ENCODE measurements at regions not wholly inside any gene's neighbourhood (a gene's known extent, or its start where the extent isn't known, plus 50 kb on each side); places are given as distances from the start of the nearest gene placed in this dataset.

DNA sequence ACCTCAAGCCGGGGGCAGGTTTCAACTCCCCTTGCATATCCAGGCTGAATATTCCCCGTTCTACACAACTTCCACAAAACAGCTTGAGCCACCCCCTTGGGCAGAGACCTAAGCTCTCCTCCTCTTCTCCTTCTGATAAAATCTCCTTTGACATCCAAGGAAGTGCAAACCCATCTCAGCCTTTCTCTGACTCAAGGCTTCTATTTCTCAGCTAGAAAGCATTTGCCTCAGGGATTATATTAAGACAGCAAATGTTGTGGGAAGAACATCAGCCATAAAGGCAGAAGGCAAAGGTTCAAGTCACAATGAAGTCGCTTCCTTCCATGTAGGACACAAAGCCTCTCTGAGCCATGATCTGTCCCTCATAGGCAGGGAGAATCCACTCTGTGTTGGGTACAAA, 386.6 kb upstream of the ARID1B start:
- DNase-seq: no peak
- in situ Hi-C loops (cut with HindIII; ENCODE audit: low pct_ligation_motif_present, low pct_unique_long_range_greater_than_20kb, low sequenced_read_pairs): no loop called here

DNA sequence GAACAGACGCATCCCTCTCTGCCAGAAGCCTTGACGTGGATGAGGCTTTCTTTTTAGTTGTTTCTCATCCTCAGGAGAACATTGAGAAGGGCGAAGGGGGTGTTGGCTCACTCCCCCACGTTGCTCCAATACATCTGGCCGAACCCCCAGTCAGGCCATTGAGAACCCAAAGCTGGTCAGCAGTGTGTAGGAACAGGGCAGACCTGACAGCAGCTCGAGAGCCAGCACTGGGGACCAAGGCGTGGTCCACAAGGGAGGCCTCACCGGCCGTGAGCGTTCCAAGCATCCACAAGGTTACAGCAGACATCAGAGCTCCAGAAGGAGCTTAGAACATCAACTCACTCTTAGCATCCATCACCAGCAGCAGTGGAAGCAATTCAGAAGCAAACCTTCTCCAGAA, 387.9 kb upstream of the ARID1B start:
- in situ Hi-C loops (cut with HindIII; ENCODE audit: low pct_ligation_motif_present, low pct_unique_long_range_greater_than_20kb, low sequenced_read_pairs): no loop called here
- DNase-seq: no peak

DNA sequence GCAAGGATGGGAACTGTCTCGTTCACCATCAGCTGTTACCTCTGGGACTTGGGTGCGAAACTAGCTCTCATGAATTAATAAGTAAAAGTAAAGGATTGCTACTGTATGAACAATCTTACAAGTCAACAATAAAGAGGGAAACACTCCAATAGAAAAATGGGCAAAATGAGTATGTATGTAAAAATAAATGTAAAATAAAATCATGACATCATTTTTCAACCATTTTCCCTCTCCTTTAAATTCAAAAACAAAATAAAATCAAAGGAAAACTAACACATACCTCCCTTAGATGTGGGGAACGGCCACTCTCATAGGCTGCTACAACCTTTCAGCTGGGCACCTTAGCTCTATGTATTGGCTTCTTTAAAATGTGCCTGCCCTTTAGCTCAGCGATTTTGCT, 389.7 kb upstream of the ARID1B start:
- no peak for DNase-seq
- in situ Hi-C loops (cut with HindIII; ENCODE audit: low pct_ligation_motif_present, low pct_unique_long_range_greater_than_20kb, low sequenced_read_pairs): no loop called here

GRCh38 chr6:156383059-156383458, 394.1 kb upstream of the ARID1B start:
- no peak for DNase-seq
- in situ Hi-C loops (cut with HindIII; ENCODE audit: low pct_ligation_motif_present, low pct_unique_long_range_greater_than_20kb, low sequenced_read_pairs): no loop called here

- in situ Hi-C loops (cut with HindIII; ENCODE audit: low pct_ligation_motif_present, low pct_unique_long_range_greater_than_20kb, low sequenced_read_pairs): no loop called here
- DNase-seq: no peak
These were observed 397.5 kb upstream of the ARID1B start for GRCh38 chr6:156379392-156380289.

DNA sequence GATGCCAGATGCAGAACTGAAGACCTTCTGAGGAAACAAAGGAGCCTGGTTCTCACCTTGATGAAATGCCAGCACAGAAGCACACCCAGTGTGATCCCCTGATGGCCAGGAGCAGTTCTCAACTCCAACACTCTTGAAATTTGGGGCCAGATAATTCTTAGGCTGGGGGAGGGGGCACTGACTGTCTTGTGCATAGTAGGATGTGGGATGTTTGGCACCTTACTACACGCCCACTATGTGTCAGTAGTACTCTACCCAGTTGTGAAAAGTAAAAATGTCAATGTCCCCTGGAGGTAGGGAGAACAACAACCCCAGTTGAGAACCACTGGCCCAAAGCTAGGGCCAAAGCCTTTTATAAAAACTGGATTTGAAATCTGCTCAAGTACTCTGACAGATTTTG, 398.3 kb upstream of the ARID1B start:
- in situ Hi-C loops (cut with HindIII; ENCODE audit: low pct_ligation_motif_present, low pct_unique_long_range_greater_than_20kb, low sequenced_read_pairs): no loop called here
- DNase-seq: no peak

GRCh38 chr6:156376091-156376490, 401.1 kb upstream of the ARID1B start:
- in situ Hi-C loops (cut with HindIII; ENCODE audit: low pct_ligation_motif_present, low pct_unique_long_range_greater_than_20kb, low sequenced_read_pairs): no loop called here
- DNase-seq: no peak

- in situ Hi-C loops (cut with HindIII; ENCODE audit: low pct_ligation_motif_present, low pct_unique_long_range_greater_than_20kb, low sequenced_read_pairs): no loop called here
- no peak for DNase-seq
These were observed 417.3 kb upstream of the ARID1B start for GRCh38 chr6:156359912-156360311.

GRCh38 chr6:156352861-156353260, 424.3 kb upstream of the ARID1B start:
- DNase-seq: no peak
- in situ Hi-C loops (cut with HindIII; ENCODE audit: low pct_ligation_motif_present, low pct_unique_long_range_greater_than_20kb, low sequenced_read_pairs): no loop called here

GRCh38 chr6:156351346-156351966, 425.7 kb upstream of the ARID1B start:
- DNase-seq: no peak
- in situ Hi-C loops (cut with HindIII; ENCODE audit: low pct_ligation_motif_present, low pct_unique_long_range_greater_than_20kb, low sequenced_read_pairs): no loop called here

DNA sequence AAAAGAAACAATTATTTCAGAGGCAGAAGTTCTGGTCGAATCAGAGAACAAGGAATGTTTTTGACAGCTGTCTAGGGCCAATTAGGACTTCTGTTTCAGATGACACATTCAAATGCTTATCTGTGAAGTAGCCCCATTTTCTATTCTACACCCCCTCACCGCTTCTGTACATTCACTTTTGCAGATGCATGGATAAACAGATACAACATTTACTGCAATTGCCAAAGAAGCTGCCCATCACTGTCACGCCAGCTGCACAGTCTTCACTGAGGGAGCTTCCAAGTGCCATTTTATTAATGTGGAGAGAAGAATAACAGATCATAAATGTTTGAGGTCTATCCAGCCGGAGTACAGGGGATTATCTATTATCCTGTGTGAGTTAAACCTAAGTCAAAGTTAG, 426.8 kb upstream of the ARID1B start:
- no peak for DNase-seq
- in situ Hi-C loops (cut with HindIII; ENCODE audit: low pct_ligation_motif_present, low pct_unique_long_range_greater_than_20kb, low sequenced_read_pairs): no loop called here

DNA sequence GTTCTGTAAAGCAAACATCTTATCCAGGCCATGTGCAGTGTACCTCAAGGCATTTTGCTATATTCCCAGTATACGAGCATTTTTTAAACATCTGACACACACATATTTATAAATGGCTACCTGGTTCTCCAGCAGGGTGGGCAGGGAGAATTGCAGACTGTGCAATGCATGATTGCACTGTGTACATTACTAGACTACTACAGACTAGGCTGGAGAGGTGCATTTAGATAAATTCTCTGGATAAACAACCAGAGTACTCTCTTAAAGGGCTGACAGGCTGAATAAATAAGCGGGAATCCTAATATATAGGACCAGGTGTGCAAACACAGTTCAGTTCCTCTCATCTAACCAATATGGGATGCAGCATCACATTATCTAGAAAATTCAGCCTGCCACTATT, 428.3 kb upstream of the ARID1B start:
- in situ Hi-C loops (cut with HindIII; ENCODE audit: low pct_ligation_motif_present, low pct_unique_long_range_greater_than_20kb, low sequenced_read_pairs): no loop called here

GRCh38 chr6:156348424-156348823, 428.8 kb upstream of the ARID1B start:
- no peak for DNase-seq
- in situ Hi-C loops (cut with HindIII; ENCODE audit: low pct_ligation_motif_present, low pct_unique_long_range_greater_than_20kb, low sequenced_read_pairs): no loop called here

More for the DNA sequence above, 428.3 kb upstream of the ARID1B start:
- DNase-seq: no peak

DNA sequence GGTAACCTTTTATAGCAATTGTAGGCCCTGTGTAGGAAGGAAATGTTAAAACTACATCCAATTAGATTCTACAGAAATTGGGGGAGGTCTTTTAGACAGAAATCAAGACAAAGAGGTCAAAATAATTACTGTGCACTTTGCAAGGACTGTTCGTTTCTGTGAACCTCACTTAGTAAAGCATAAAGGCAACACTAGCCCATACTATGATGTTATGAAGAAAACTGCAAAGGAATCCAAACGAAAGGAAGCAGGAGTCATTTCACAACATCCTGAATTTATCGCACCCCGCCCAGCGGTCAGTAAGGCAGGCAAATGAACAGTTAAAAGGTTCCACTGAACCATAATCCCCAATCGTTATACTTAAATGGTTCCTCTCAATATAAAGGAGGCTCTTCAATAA, 429.5 kb upstream of the ARID1B start:
- DNase-seq: no peak
- in situ Hi-C loops (cut with HindIII; ENCODE audit: low pct_ligation_motif_present, low pct_unique_long_range_greater_than_20kb, low sequenced_read_pairs): no loop called here

DNA sequence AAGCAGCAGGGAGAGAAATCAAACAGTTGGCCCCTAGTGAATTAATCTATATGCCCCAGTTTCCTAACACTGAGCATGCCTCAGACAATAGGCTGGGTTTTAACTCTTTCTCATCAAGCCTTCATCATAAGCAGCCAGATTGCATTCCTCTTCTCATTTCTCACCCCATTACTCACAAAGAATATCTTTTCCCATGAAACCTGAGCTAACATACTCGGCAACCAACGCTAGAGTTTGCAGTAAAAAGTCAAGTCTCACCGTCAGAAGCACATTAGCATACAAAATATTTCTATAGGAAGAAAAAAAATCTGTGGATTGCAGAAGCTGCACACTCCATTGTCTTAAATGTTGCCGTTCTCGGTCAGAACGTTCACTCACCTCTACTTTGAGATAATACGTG, 429.9 kb upstream of the ARID1B start:
- in situ Hi-C loops (cut with HindIII; ENCODE audit: low pct_ligation_motif_present, low pct_unique_long_range_greater_than_20kb, low sequenced_read_pairs): no loop called here
- DNase-seq: no peak

DNA sequence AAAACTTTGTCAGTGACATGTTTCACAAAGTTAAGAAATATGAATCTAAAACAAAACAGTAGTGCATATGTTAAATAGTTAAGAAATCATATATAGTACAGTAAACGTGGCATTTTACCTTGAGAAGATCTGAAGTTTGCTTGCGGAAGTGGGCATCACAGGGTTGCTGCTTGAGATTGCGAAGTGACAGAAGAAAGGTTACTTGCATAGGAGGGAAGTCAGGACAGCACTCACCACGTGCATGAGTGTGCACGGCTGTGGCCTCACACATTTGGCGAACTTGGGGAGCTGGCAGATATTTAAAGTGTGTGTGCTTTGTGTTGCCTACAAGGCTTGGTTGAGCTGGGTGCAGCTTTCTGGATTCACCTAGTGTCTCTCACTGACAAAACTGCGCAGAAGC, 431.5 kb upstream of the ARID1B start:
- no peak for DNase-seq
- in situ Hi-C loops (cut with HindIII; ENCODE audit: low pct_ligation_motif_present, low pct_unique_long_range_greater_than_20kb, low sequenced_read_pairs): no loop called here

DNA sequence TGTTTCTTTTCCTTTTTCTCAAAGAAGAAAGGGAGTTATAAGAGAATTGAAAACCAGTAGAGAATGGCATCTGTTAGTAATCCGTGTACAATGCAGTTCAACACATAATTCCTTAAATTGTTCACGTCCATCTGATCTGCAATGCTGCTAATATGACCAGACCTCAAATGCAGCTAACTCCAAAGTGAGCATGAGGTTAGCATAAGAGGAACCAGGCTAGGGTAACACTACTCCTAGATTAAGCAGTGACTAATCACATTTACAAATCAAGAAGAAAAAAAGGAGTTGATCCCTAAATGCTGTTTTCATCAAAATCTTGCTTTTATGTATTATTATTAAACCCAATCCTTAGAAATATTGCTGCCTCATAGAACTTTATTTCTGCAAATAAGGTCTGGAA, 432.7 kb upstream of the ARID1B start:
- in situ Hi-C loops (cut with HindIII; ENCODE audit: low pct_ligation_motif_present, low pct_unique_long_range_greater_than_20kb, low sequenced_read_pairs): no loop called here
- no peak for DNase-seq

GRCh38 chr6:156337801-156338200, 439.4 kb upstream of the ARID1B start:
- DNase-seq: no peak
- in situ Hi-C loops (cut with HindIII; ENCODE audit: low pct_ligation_motif_present, low pct_unique_long_range_greater_than_20kb, low sequenced_read_pairs): no loop called here

GRCh38 chr6:156336733-156337132, 440.4 kb upstream of the ARID1B start:
- no peak for DNase-seq
- in situ Hi-C loops (cut with HindIII; ENCODE audit: low pct_ligation_motif_present, low pct_unique_long_range_greater_than_20kb, low sequenced_read_pairs): no loop called here

GRCh38 chr6:156336089-156336488, 441.1 kb upstream of the ARID1B start:
- in situ Hi-C loops (cut with HindIII; ENCODE audit: low pct_ligation_motif_present, low pct_unique_long_range_greater_than_20kb, low sequenced_read_pairs): no loop called here
- no peak for DNase-seq
